ENCODE measurements at regions not wholly inside any gene's neighbourhood (a gene's known extent, or its start where the extent isn't known, plus 50 kb on each side); places are given as distances from the start of the nearest gene placed in this dataset.
"Not testable (repeated sequence)": the region's sequence is repeated elsewhere in the genome, so short reads cannot be mapped to it uniquely, and the experiment has no call there.

GRCh38 chr1:47491341-47491753 lies 53.5 kb downstream of the FOXD2 start:
- DNase-seq: no peak

- DNase-seq: no peak
These were observed 57.4 kb downstream of the FOXD2 start for GRCh38 chr1:47495176-47495713.

GRCh38 chr1:47498551-47498950 lies 60.7 kb downstream of the FOXD2 start:
- DNase-seq: no peak

GRCh38 chr1:47501069-47501468 lies 63.2 kb downstream of the FOXD2 start:
- no peak for DNase-seq

- no peak for DNase-seq
These were observed 65.0 kb downstream of the FOXD2 start for GRCh38 chr1:47502746-47503370.

GRCh38 chr1:47504840-47505239 lies 67.0 kb downstream of the FOXD2 start:
- DNase-seq: not testable (repeated sequence)

GRCh38 chr1:47505267-47505666 lies 67.4 kb downstream of the FOXD2 start:
- no peak for DNase-seq

- no peak for DNase-seq
These were observed 68.2 kb downstream of the FOXD2 start for GRCh38 chr1:47506053-47506452.

- DNase-seq: no peak
These were observed 69.3 kb downstream of the FOXD2 start for GRCh38 chr1:47507144-47507543.

GRCh38 chr1:47507881-47508701 lies 70.2 kb downstream of the FOXD2 start:
- peak; percentile 9 to 34 for DNase-seq

- DNase-seq: no peak
These were observed 71.0 kb downstream of the FOXD2 start for GRCh38 chr1:47508702-47509431.

- no peak for DNase-seq
These were observed 72.5 kb downstream of the FOXD2 start for GRCh38 chr1:47510282-47510811.

- DNase-seq: no peak
These were observed 74.0 kb downstream of the FOXD2 start for GRCh38 chr1:47511825-47512224.

- DNase-seq: no peak
These were observed 75.5 kb downstream of the FOXD2 start for GRCh38 chr1:47513393-47513792.

- no peak for DNase-seq
These were observed 76.4 kb downstream of the FOXD2 start for GRCh38 chr1:47514229-47514628.

GRCh38 chr1:47515164-47515789 lies 77.4 kb downstream of the FOXD2 start:
- DNase-seq: no peak

- DNase-seq: no peak
These were observed 80.1 kb downstream of the FOXD2 start for GRCh38 chr1:47517946-47518345.

GRCh38 chr1:47519491-47519890 lies 81.6 kb downstream of the FOXD2 start:
- DNase-seq: no peak

GRCh38 chr1:47519971-47520370 lies 82.1 kb downstream of the FOXD2 start:
- DNase-seq: no peak

- DNase-seq: no peak
These were observed 83.4 kb downstream of the FOXD2 start for GRCh38 chr1:47521034-47521881.

- DNase-seq: no peak
These were observed 85.3 kb downstream of the FOXD2 start for GRCh38 chr1:47522935-47523834.

Measured in activated CD4-positive, alpha-beta T cell treated with anti-CD3 and anti-CD28 coated beads, Interleukin-2, amount 50 U/mL, for 4 hours (primary cell).